ENCODE measurements at regions not wholly inside any gene's neighbourhood (a gene's known extent, or its start where the extent isn't known, plus 50 kb on each side); places are given as distances from the start of the nearest gene placed in this dataset.

DNA sequence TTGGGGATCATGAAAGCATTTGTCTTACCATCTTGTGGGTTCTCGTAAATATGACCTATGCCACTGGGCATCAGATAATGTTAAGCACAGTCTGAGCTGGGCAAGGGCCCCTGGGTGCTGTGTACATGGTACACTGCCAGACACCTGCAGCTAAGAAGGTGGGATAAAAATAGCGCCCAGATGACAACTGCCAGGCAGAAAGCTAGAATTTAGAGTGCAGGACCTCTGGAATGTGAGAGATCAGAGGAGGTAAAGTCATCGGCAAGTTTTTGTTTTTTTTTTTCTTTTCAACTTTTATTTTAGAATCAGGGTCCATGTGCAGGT, 53.8 kb upstream of the CYRIA start:
- no peaks in the 10 kb centered on the region for H3K36me3 ChIP-seq (replicated peaks)
- H3K27ac ChIP-seq, result no peak overlapping the region
- in situ Hi-C loops (cut with HindIII; ENCODE audit: low pct_ligation_motif_present, low sequenced_read_pairs), result no loop called here
- H3K4me3 ChIP-seq (ENCODE audit: low read depth, low read length), result no peak overlapping the region
- H3K27me3 ChIP-seq (replicated peaks), result peaks cover 2% of the 10 kb centered on the region
- TF ChIP-seq, protein P1, sequence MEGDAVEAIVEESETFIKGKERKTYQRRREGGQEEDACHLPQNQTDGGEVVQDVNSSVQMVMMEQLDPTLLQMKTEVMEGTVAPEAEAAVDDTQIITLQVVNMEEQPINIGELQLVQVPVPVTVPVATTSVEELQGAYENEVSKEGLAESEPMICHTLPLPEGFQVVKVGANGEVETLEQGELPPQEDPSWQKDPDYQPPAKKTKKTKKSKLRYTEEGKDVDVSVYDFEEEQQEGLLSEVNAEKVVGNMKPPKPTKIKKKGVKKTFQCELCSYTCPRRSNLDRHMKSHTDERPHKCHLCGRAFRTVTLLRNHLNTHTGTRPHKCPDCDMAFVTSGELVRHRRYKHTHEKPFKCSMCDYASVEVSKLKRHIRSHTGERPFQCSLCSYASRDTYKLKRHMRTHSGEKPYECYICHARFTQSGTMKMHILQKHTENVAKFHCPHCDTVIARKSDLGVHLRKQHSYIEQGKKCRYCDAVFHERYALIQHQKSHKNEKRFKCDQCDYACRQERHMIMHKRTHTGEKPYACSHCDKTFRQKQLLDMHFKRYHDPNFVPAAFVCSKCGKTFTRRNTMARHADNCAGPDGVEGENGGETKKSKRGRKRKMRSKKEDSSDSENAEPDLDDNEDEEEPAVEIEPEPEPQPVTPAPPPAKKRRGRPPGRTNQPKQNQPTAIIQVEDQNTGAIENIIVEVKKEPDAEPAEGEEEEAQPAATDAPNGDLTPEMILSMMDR (IDR thresholded peaks at IDR 0.05; ENCODE audit: low read depth, low read length, missing control alignments), result no peak
- DNase-seq, result no peak

DNA sequence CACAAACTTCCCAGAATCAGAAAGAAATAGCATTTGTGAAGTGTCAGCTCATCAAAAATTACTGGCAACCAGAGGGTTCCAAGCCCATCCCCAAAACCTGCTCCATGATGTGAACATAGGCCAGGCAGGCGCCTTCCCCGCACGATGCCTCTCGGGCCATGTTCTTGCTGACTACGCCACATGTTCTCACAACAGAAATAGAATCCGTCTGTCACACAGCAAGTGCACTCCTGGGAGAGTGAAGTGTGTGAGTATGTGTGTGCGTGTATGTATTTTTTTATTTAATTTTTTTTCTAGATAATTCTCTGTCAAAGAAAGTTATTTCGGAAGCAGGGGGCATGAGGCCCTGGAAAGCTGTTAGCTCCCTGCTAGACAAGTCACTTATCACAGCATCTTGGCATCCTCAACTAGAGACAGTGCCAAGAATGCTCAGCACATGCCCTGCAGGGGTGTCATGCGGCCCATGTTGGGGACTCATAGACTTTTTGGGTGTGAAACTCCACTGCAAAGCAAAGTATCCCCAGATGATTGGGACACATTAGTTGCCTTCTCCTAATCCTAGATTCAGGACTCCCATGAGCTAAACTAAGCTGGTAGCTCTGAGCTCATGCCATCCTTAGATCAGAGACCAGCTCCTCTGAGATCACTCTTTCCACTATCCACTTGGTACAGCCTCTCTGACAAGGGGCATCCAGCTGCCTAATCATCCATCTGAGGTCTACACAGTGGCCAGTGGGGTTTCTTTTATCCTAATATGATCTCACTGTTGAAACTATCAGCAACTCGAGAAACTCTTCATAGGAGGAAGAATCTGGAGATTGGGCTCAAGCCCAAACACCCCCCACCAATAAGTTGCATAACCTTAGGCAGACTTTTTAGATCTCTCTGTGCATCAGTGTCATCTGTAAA, 53.2 kb upstream of the CYRIA start:
- no peak for DNase-seq
- Histone ChIP-seq H3K4me3 (ENCODE audit: low read depth, low read length) (no peak overlapping the region), H3K36me3 (replicated peaks) (no peaks in the 10 kb centered on the region), H3K27ac (no peak overlapping the region), H3K27me3 (replicated peaks) (peaks cover 2% of the 10 kb centered on the region)
- in situ Hi-C loops (cut with HindIII; ENCODE audit: low pct_ligation_motif_present, low sequenced_read_pairs), result no loop called here
- TF ChIP-seq, protein P1 (IDR thresholded peaks at IDR 0.05; ENCODE audit: low read depth, low read length, missing control alignments), result no peak

DNA sequence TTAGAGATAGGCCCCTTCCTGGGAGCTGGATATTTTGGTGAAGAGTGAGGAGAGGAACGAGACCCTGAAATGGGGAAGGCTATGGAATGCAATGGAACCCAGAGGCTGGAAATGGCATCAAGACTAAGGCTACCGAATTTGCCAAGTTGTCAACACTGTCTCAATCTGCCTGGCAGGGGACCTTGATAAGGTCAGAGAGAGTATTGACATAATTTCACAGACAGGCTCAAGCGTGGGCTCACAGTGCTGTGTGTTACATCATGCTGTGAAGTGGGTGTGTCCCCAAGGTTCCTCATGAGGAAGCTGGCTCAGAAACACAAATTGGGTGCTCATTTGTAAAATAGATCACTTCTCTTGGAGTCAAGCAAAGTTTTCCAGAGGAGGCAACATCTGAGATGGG, 51.8 kb upstream of the CYRIA start:
- H3K27ac ChIP-seq, result no peak overlapping the region
- no peak for DNase-seq

DNA sequence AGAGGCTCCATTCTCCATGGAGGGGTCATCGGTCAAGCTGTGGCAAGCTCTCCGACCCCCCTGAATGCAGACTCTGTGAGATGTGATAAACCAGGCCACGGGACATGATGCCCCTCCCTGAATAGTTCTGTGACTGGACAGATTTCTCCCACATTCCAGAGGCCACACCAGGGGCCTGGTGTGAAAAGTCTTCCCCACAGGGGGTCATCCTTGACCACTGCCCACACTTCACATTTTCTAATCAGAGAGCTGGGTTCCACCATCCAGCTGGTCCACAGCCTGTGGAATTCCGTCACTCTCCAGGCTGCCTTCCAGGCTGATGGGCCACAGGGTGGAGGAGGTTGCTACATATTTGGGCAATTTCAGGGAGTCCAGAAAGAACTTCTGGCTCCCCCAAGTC, 51.3 kb upstream of the CYRIA start:
- no peak for DNase-seq
- TF ChIP-seq, protein P1 (IDR thresholded peaks at IDR 0.05; ENCODE audit: low read depth, low read length, missing control alignments), result no peak
- in situ Hi-C loops (cut with HindIII; ENCODE audit: low pct_ligation_motif_present, low sequenced_read_pairs), result no loop called here
- Histone ChIP-seq H3K27me3 (replicated peaks) (no peaks in the 10 kb centered on the region), H3K4me3 (ENCODE audit: low read depth, low read length) (no peak overlapping the region), H3K36me3 (replicated peaks) (no peaks in the 10 kb centered on the region), H3K27ac (no peak overlapping the region)

More for the DNA sequence above, 51.8 kb upstream of the CYRIA start:
- H3K27me3 ChIP-seq (replicated peaks), result no peaks in the 10 kb centered on the region
- in situ Hi-C loops (cut with HindIII; ENCODE audit: low pct_ligation_motif_present, low sequenced_read_pairs), result no loop called here
- TF ChIP-seq, protein P1 (IDR thresholded peaks at IDR 0.05; ENCODE audit: low read depth, low read length, missing control alignments), result no peak
- H3K36me3 ChIP-seq (replicated peaks), result no peaks in the 10 kb centered on the region
- no peak overlapping the region for H3K4me3 ChIP-seq (ENCODE audit: low read depth, low read length)

DNA sequence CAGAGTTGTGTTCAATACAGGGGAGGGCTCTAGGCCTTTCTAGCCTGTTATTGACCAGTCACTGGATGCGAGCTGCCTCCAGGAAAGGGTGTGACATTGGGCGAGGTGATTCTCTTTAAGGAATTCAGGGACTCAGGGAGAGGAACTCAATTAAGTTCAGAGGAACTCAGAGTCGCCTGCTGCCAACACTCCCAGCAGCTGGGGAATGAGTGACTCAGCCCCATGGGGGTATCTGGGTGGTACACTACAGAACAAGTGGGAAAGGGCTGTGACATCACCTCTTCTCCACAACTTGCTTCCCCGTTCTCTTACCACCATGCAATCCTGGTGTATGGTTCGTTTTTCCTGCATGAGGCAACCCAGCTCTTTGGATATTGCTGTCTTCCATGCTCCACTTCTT, 50.4 kb upstream of the CYRIA start:
- no peaks in the 10 kb centered on the region for H3K27me3 ChIP-seq (replicated peaks)
- in situ Hi-C loops (cut with HindIII; ENCODE audit: low pct_ligation_motif_present, low sequenced_read_pairs), result no loop called here
- DNase-seq, result no peak
- TF ChIP-seq, protein P1 (IDR thresholded peaks at IDR 0.05; ENCODE audit: low read depth, low read length, missing control alignments), result no peak
- H3K4me3 ChIP-seq (ENCODE audit: low read depth, low read length), result no peak overlapping the region
- H3K36me3 ChIP-seq (replicated peaks), result no peaks in the 10 kb centered on the region
- H3K27ac ChIP-seq, result no peak overlapping the region

Data from brain microvascular endothelial cell (primary cell).